HL-60 (cell line): ENCODE measurements at regions not wholly inside any gene's neighbourhood (a gene's known extent, or its start where the extent isn't known, plus 50 kb on each side); places are given as distances from the start of the nearest gene placed in this dataset.

Experiments
- DNase-seq, 2 experiments: peaks; one replicate each; pipeline ENCODE4 v3.0.0-alpha.2; 2010 to 2020; ENCODE audit warnings: low read depth in 1 of 2, low spot score in 1 of 2
- H3K27ac ChIP-seq: fragments of 250-450 bp; sonication (Bioruptor Pico); replicated peaks from 2 replicates; pipeline ENCODE4 v1.5.1; 2020; ENCODE audit warnings: mild to moderate bottlenecking, moderate library complexity
- H3K27me3 ChIP-seq: fragments of 250-450 bp; sonication (Bioruptor Pico); 2 replicates; pipeline ENCODE4 v1.5.1; 2021; ENCODE audit warnings: mild to moderate bottlenecking, moderate library complexity; ENCODE audit not compliant: insufficient read depth, poor library complexity, severe bottlenecking
- H3K4me3 ChIP-seq: replicated peaks from 2 replicates; pipeline ENCODE4 v1.5.1; 2011; ENCODE audit warnings: mild to moderate bottlenecking, control low read depth, low read length; ENCODE audit not compliant: insufficient read depth
- CTCF ChIP-seq: IDR thresholded peaks from one replicate; pipeline ENCODE4 v1.5.1; 2011; ENCODE audit warnings: low read length, control low read depth, inconsistent platforms; ENCODE audit not compliant: insufficient read depth
- GABPA ChIP-seq: IDR thresholded peaks from 2 replicates; pipeline ENCODE4 v1.6.1; 2012; ENCODE audit warnings: low read depth
- POLR2AphosphoS5 ChIP-seq: IDR thresholded peaks from 2 replicates; pipeline ENCODE4 v1.6.1; 2012; ENCODE audit warnings: low read depth
- SPI1 ChIP-seq: IDR thresholded peaks from 2 replicates; pipeline ENCODE4 v1.6.1; 2012; ENCODE audit warnings: low read depth, mild to moderate bottlenecking, borderline replicate concordance
- TF ChIP-seq, protein P1 (sequence below): IDR thresholded peaks from 2 replicates; pipeline ENCODE4 v1.6.1; 2012; ENCODE audit warnings: low read depth; ENCODE audit not compliant: insufficient replicate concordance

DNA sequence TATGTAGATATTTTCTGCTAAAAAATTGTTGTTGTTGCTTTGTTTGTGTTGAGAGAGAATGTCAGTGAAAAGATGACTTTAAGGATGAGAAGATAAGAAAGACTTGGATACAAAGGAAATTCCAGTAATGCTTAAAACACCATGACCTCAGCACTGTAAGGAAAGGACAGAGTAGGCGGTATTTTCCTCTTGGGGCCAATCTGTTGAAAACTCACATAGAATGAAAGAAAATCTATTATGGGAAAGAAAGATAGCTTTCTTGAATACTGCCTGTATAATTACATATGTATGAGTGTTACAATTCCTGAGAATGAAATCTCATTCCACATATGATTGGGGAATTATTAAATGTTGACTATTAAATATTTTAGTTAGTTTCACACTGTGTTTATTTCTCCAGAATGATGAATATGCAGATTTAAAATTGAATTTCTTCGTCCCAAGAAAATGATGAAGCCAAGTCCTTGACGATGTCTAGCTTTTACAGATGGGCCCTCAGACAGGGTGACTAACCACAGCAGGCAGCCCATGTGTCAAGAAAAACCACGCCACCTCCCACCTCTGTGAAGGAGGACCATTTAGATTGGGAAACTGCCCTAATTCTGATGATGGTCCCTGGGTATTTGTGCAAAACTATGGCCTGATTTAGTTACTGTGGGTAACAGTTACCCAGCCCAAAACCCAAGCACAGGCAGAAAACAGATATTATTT, 49.7 kb upstream of the LMO4 start:
- Histone ChIP-seq H3K27me3 (no peaks in the 10 kb centered on the region), H3K27ac (no peak overlapping the region), H3K4me3 (no peak overlapping the region)
- TF ChIP-seq POLR2AphosphoS5 (no peak), CTCF (no peak), GABPA (no peak), SPI1 (no peak)
- TF ChIP-seq, protein P1, sequence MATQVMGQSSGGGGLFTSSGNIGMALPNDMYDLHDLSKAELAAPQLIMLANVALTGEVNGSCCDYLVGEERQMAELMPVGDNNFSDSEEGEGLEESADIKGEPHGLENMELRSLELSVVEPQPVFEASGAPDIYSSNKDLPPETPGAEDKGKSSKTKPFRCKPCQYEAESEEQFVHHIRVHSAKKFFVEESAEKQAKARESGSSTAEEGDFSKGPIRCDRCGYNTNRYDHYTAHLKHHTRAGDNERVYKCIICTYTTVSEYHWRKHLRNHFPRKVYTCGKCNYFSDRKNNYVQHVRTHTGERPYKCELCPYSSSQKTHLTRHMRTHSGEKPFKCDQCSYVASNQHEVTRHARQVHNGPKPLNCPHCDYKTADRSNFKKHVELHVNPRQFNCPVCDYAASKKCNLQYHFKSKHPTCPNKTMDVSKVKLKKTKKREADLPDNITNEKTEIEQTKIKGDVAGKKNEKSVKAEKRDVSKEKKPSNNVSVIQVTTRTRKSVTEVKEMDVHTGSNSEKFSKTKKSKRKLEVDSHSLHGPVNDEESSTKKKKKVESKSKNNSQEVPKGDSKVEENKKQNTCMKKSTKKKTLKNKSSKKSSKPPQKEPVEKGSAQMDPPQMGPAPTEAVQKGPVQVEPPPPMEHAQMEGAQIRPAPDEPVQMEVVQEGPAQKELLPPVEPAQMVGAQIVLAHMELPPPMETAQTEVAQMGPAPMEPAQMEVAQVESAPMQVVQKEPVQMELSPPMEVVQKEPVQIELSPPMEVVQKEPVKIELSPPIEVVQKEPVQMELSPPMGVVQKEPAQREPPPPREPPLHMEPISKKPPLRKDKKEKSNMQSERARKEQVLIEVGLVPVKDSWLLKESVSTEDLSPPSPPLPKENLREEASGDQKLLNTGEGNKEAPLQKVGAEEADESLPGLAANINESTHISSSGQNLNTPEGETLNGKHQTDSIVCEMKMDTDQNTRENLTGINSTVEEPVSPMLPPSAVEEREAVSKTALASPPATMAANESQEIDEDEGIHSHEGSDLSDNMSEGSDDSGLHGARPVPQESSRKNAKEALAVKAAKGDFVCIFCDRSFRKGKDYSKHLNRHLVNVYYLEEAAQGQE = no peak
- peak in 1 of 2 experiments; percentile 9 for DNase-seq
